Lower leg skin (tissue), 4 donors: ENCODE measurements at regions not wholly inside any gene's neighbourhood (a gene's known extent, or its start where the extent isn't known, plus 50 kb on each side); places are given as distances from the start of the nearest gene placed in this dataset.
"Not testable (repeated sequence)": the region's sequence is repeated elsewhere in the genome, so short reads cannot be mapped to it uniquely, and the experiment has no call there.

Source experiments
- DNase-seq, 2 donors: peaks; one replicate each; pipeline ENCODE4 v3.0.0-alpha.2; 2019; ENCODE audit warnings: low spot score in 2 of 2
- H3K4me3 ChIP-seq: fragments of 200-600 bp; sonication (generic); 2 replicates; pipeline ENCODE4 v1.5.1; 2017; ENCODE audit warnings: mild to moderate bottlenecking, low read depth; ENCODE audit not compliant: poor library complexity, severe bottlenecking
- CTCF ChIP-seq, 3 donors: fragments of 450-650 bp; IDR thresholded peaks; one replicate each; pipeline ENCODE4 v1.5.1; 2016; ENCODE audit warnings: antibody characterized with exemption in 3 of 3, mild to moderate bottlenecking in 3 of 3, moderate library complexity in 2 of 3
- POLR2A ChIP-seq, 2 donors: fragments of 450-650 bp; IDR thresholded peaks; one replicate each; pipeline ENCODE4 v1.6.1; 2016 to 2017; ENCODE audit warnings: antibody characterized with exemption in 2 of 2, mild to moderate bottlenecking in 1 of 2, moderate library complexity in 1 of 2
- WGBS, 2 donors: methylation state at CpG; one replicate each; pipeline ENCODE4 v1.1.5; 2018; 5-methylcytosine and 5-hydroxymethylcytosine counted together
- intact Hi-C: fragments of 100-400 bp; cut with DNase I; formaldehyde crosslinking; loops from one replicate; pipeline ENCODE4 v1.15.0; 2023; ENCODE audit warnings: low total_unique reads

GRCh38 chr13:90934741-90935140 lies 412.7 kb upstream of the MIR17HG start:
- 88 to 97% methylated on average over 3 of the region's 3 CpGs for WGBS, 2 donors
- H3K4me3 ChIP-seq = no peak overlapping the region
- no peak for DNase-seq
- TF ChIP-seq POLR2A (IDR thresholded peaks at IDR 0.05) (no peak), CTCF (IDR thresholded peaks at IDR 0.05) (no peak)
- intact Hi-C loops = no loop called here

GRCh38 chr13:90938848-90939247 lies 408.6 kb upstream of the MIR17HG start:
- intact Hi-C loops = no loop called here
- no peak overlapping the region for H3K4me3 ChIP-seq
- DNase-seq = no peak
- TF ChIP-seq POLR2A (IDR thresholded peaks at IDR 0.05) = no peak
- no peak for TF ChIP-seq CTCF (IDR thresholded peaks at IDR 0.05)

GRCh38 chr13:90943946-90944345 lies 403.5 kb upstream of the MIR17HG start:
- intact Hi-C loops = no loop called here
- no peak for DNase-seq
- TF ChIP-seq CTCF (IDR thresholded peaks at IDR 0.05) (no peak), POLR2A (IDR thresholded peaks at IDR 0.05) (no peak)
- WGBS, 2 donors = 69 to 76% methylated on average over 4 of the region's 4 CpGs
- no peak overlapping the region for H3K4me3 ChIP-seq

- DNase-seq, H3K4me3 ChIP-seq, intact Hi-C loops: not testable (repeated sequence)
- WGBS, 2 donors = 93 to 94% methylated on average over 3 of the region's 3 CpGs
These were observed 402.3 kb upstream of the MIR17HG start for GRCh38 chr13:90945146-90945545.

DNA sequence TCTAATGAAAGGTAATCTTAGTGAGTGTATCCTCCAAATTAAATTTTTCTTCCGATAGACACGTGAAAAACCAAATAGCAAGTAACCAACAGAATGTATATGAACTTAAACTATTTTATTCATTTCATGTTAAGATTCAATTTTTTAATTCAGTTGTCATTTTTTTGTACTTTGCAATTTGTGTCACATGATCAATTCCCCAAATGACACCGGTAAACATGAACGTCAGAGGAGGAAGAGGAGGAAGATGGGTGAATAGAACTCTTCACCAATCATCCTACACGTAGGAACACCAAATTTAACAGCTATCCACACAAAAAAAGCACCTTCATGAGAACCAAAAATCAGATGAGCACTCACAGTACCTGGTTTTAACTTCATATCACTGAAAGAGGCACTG lies 401.4 kb upstream of the MIR17HG start:
- H3K4me3 ChIP-seq, DNase-seq, intact Hi-C loops: not testable (repeated sequence)
- 69 to 80% methylated on average over 5 of the region's 5 CpGs for WGBS, 2 donors

DNA sequence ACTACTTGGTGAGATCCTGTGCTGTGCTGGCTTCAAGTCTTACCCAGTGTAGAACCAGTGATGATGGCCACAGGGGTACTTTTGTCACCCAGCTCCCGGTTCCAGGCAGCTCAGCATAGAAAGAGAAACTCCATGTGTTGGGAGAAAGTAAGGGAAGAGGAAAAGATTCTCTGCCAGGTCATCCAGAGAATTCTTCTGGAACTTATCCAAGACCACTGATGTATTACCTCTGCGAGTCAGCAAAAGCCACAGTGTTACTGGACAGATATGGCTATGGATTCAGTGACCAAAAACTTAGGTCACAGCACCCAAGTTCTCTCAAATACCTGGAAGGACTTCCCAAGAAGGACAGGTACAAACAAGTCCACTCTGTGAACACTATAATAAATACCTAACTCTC lies 399.5 kb upstream of the MIR17HG start:
- intact Hi-C loops = no loop called here

More for the DNA sequence above, 399.5 kb upstream of the MIR17HG start:
- TF ChIP-seq CTCF (IDR thresholded peaks at IDR 0.05) (no peak), POLR2A (IDR thresholded peaks at IDR 0.05) (no peak)
- H3K4me3 ChIP-seq = no peak overlapping the region
- no peak for DNase-seq
- 83 to 86% methylated on average over 2 of the region's 2 CpGs for WGBS, 2 donors
